ENCODE measurements at regions not wholly inside any gene's neighbourhood (a gene's known extent, or its start where the extent isn't known, plus 50 kb on each side); places are given as distances from the start of the nearest gene placed in this dataset.
A peak's percentile ranks its signal among the peaks of the same experiment; 100 is the strongest.

GRCh38 chr4:42750856-42751255, 94.0 kb upstream of the ATP8A1 start:
- FAIRE-seq (no peak), DNase-seq (ENCODE audit: low spot score in 2 of 2) (no peak)

- DNase-seq (ENCODE audit: low spot score in 2 of 2) (peak in 1 of 2 donors; percentile 2), FAIRE-seq (peak; percentile 83)
These were observed 93.2 kb upstream of the ATP8A1 start for GRCh38 chr4:42750091-42750490.

GRCh38 chr4:42747971-42748370, 91.1 kb upstream of the ATP8A1 start:
- FAIRE-seq (no peak), DNase-seq (ENCODE audit: low spot score in 2 of 2) (no peak)

- DNase-seq (ENCODE audit: low spot score in 2 of 2), result no peak
- no peak for FAIRE-seq
These were observed 79.8 kb upstream of the ATP8A1 start for GRCh38 chr4:42736527-42737195.

DNA sequence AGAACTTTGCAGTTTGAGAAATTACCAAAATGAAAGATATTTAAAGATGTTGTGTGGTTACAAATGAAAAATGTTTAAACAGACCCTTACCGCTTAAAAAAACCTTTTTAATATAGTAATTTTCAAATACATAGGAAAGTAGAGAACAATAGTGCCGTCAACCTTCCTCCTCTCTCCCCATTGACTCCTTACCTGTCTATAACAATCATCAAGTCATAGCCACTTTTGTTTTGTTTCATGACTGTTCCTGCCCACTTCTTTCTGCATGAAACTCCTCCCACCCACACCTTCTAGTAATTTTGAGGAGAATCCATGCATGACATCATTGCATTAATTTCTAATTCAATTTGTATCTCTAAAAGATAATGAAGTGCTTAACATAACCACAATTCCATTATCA, 76.5 kb upstream of the ATP8A1 start:
- FAIRE-seq (no peak), DNase-seq (ENCODE audit: low spot score in 2 of 2) (no peak)

DNA sequence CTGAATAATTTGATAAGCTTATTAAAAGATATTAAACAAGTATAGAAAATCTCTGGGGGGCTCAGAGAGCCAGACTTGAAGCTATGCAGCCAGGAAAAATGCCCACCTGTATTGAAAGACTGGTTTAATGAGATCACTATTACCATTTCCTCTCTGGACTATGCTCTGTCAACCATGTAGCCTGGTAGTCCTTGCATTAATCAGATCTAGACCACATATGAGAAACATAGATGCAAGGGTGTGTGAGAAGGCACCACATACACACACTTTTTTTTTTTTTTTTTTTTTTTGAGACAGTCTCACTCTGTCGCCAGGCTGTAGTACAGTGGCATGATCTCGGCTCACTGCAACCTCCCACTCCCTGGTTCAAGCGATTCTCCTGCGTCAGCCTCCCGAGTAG, 75.9 kb upstream of the ATP8A1 start:
- DNase-seq (ENCODE audit: low spot score in 2 of 2) (no peak), FAIRE-seq (no peak)

DNA sequence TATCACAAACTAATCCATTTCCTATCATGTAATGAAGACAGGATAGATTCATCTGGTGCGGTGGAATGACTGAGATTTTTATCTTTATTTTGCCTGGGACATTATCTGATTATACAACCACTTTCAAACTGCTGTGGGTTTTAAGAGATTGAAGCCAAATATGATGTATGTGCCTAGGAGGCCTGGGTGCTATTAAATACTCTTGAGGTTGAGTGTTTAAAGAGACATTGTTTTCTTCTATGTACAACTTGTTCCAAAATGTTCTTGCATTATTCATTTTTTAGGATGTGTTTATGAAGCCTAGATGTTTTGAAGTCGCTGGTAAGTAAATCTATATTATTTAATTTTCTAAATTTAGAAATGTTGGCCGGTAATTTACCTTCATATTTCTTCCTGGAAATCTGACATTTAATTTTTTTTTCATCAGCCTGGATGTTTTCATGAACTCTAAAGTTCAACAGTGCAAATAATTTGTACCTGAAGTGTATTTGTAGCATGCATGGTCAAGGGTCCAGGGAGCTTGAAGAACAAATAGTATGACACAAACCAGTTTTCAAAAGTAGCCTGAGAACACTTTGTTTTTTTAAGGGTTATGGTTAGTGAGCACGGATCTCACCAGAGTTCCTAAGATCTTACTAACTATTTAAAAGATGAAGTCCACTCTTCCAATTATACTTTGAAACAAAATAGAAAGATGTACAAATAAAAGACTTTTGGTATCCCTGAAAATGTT, 72.8 kb upstream of the ATP8A1 start:
- DNase-seq (ENCODE audit: low spot score in 2 of 2) (no peak), FAIRE-seq (no peak)

DNA sequence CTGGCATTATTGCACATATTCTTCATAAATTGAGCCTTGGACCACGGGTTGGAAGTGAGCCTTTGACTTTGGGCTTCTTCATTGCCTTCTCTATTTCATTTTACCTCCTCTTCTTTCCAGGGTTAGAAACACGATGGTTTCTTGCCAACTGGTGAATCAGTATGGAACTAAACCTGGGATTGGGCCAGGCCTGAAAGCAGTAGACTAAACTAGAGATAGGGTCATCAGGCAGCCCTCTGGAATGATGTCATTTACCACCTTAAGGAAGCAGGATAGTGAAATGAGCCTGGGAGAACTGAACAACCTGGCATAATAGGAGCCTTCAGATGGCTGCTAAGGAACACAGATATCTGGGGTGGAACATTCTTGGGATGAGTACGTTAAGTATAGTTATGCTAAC, 67.5 kb upstream of the ATP8A1 start:
- no peak for FAIRE-seq
- DNase-seq (ENCODE audit: low spot score in 2 of 2), result no peak

- DNase-seq (ENCODE audit: low spot score in 2 of 2) (no peak), FAIRE-seq (no peak)
These were observed 63.6 kb upstream of the ATP8A1 start for GRCh38 chr4:42720533-42720932.

- DNase-seq (ENCODE audit: low spot score in 2 of 2) (no peak), FAIRE-seq (no peak)
These were observed 62.4 kb upstream of the ATP8A1 start for GRCh38 chr4:42719257-42719656.

DNA sequence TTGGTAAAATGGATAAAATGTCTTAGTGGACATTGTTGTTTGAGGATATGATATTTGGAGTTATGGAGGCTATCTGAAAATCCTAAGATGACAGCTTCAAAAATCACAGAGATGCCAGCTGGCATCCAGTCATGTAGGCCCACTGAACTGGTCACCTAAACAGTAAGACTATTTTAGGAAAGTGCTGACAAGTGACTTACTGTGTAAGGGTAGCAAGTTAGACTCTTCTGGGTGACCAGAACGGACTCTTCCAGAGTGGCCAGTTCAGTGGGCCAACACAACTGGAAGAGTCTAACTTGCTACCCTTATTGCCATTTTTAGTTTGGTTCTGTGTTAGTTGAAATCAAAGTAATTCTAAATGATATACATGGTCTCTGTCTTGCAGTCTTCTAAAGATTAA, 61.4 kb upstream of the ATP8A1 start:
- FAIRE-seq, result no peak
- DNase-seq (ENCODE audit: low spot score in 2 of 2), result no peak

GRCh38 chr4:42716996-42717395, 60.1 kb upstream of the ATP8A1 start:
- DNase-seq (ENCODE audit: low spot score in 2 of 2) (no peak), FAIRE-seq (no peak)

- no peak for FAIRE-seq
- DNase-seq (ENCODE audit: low spot score in 2 of 2), result no peak
These were observed 59.0 kb upstream of the ATP8A1 start for GRCh38 chr4:42715807-42716482.

DNA sequence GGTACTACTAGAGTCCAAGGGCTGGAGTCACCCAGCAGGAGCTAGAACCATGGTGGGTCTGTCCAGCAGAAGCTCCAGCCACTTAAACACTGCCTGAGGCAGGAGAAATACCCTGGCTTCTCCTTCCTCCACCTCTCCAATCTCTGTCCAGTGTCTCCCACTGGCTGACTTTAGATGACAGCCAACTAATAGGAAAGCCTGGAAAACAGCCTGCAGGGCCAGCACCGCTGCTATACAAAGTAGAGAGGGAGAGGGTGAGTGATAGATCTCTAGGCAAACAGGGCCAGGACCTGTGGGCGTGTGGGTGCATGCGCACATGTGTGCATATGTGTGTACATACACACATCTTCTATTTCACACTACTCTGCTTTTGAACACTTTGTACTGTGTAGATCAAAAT, 56.5 kb upstream of the ATP8A1 start:
- DNase-seq (ENCODE audit: low spot score in 2 of 2) (no peak), FAIRE-seq (no peak)

GRCh38 chr4:42712854-42713253, 55.9 kb upstream of the ATP8A1 start:
- no peak for DNase-seq (ENCODE audit: low spot score in 2 of 2)
- no peak for FAIRE-seq

GRCh38 chr4:42711496-42711895, 54.6 kb upstream of the ATP8A1 start:
- DNase-seq (ENCODE audit: low spot score in 2 of 2) (no peak), FAIRE-seq (no peak)

DNA sequence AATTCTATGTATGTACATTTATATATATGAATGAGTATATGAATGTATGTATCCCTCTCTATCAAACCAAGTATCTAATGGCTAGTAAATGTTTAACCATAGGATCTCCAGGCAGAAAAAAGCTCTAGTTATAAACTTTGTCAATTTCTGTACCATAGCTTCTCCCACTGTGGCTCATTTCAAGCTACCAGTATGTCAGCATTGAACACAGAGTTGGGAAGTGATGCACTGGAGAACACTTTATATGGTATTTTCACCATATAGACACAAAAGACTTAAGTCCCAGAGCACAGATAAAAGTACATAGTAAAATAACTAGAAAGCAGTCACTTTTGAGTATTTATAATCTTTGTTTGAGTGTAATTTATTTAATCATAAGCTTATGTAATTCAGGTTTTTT, 53.9 kb upstream of the ATP8A1 start:
- DNase-seq (ENCODE audit: low spot score in 2 of 2) (no peak), FAIRE-seq (no peak)

DNA sequence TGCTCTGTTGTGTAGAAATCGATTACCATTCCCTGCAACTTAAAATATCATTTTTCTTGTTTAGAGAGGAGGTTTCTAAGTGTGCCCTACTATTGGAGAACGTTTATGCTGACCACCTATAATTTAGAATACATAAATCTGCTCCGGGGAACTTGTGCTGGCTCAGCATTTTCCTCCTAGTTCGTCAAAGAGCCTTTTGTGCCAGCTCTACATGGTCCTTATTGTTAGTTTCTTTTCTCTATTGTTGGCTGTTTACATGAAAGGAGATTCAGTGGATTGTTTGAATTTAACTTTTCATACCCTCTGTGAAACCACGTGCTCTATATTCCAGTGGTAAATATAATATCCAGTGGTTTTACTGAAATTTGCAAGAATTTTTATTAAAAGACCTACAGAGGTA, 53.4 kb upstream of the ATP8A1 start:
- peak; percentile 78 for FAIRE-seq
- DNase-seq (ENCODE audit: low spot score in 2 of 2), result peak in 1 of 2 donors; percentile 9

DNA sequence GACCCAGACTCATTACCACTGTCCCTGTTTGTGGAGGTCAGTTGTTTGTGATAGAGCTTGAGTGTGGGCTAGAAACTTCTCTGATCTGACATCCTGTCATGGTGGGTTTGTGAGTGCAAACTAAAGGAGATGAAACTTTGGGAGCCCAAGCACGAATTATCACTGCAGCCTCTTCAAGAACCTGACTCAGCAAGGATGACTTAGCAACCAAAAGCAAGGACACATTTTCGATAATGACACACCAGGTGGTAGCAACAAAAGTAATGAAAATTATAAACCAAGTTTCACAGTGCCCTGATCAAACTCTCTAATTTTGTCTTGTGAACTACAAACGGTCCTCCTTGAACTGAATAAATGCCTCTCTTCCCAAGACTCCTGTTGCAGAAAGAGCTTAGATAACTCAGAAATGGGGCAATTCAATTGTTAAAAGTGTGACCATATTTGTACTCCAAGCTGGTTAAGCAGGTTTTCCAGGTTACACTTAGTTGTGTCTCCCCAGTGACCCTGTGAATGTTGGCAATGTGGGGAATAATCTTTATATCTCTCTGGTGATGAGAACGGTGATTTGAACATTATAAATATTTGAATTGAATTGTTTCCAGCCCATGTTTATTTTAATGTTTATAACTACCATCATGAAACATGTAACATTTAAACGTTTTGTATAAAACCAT, 52.6 kb upstream of the ATP8A1 start:
- DNase-seq (ENCODE audit: low spot score in 2 of 2) (no peak), FAIRE-seq (no peak)

DNA sequence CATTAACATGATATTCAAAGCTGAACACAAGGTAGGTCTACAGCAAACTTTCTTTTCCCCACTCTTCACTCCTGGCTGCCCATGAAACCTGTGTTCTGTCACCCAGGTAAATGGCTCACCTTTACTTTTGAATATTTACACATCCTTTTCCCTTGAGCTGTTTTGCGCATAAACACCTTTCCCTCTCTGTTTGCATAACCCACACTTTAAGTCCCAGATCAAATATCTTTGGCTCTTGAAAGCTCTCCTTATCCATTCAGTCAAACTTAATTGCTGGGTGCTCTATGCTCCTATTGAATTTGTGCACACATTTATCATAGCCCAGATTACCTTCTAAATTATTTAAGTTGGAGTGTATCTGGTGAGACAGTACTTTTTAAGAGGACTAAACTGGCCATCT, 51.7 kb upstream of the ATP8A1 start:
- no peak for FAIRE-seq
- DNase-seq (ENCODE audit: low spot score in 2 of 2), result no peak
